ENCODE measurements at regions not wholly inside any gene's neighbourhood (a gene's known extent, or its start where the extent isn't known, plus 50 kb on each side); places are given as distances from the start of the nearest gene placed in this dataset.
"Not testable (repeated sequence)": the region's sequence is repeated elsewhere in the genome, so short reads cannot be mapped to it uniquely, and the experiment has no call there.

GRCh38 chr2:107136733-107137132, 250.8 kb upstream of the ST6GAL2 start:
- H3K4me3 ChIP-seq (replicated peaks; ENCODE audit: insufficient read depth, low read length) = no peak overlapping the region
- no peak for DNase-seq (ENCODE audit: low read depth in 1 of 2, low spot score in 1 of 2)
- no peak overlapping the region for H3K27ac ChIP-seq (replicated peaks)
- TF ChIP-seq, protein P1, sequence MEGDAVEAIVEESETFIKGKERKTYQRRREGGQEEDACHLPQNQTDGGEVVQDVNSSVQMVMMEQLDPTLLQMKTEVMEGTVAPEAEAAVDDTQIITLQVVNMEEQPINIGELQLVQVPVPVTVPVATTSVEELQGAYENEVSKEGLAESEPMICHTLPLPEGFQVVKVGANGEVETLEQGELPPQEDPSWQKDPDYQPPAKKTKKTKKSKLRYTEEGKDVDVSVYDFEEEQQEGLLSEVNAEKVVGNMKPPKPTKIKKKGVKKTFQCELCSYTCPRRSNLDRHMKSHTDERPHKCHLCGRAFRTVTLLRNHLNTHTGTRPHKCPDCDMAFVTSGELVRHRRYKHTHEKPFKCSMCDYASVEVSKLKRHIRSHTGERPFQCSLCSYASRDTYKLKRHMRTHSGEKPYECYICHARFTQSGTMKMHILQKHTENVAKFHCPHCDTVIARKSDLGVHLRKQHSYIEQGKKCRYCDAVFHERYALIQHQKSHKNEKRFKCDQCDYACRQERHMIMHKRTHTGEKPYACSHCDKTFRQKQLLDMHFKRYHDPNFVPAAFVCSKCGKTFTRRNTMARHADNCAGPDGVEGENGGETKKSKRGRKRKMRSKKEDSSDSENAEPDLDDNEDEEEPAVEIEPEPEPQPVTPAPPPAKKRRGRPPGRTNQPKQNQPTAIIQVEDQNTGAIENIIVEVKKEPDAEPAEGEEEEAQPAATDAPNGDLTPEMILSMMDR (IDR thresholded peaks at IDR 0.05; ENCODE audit: insufficient read depth, low read length) = no peak
- TF ChIP-seq SPI1 (IDR thresholded peaks at IDR 0.05; ENCODE audit: borderline replicate concordance, low read depth) (no peak), GABPA (IDR thresholded peaks at IDR 0.05; ENCODE audit: low read depth) (no peak), POLR2AphosphoS5 (IDR thresholded peaks at IDR 0.05; ENCODE audit: low read depth) (no peak)
- TF ChIP-seq, protein P2, sequence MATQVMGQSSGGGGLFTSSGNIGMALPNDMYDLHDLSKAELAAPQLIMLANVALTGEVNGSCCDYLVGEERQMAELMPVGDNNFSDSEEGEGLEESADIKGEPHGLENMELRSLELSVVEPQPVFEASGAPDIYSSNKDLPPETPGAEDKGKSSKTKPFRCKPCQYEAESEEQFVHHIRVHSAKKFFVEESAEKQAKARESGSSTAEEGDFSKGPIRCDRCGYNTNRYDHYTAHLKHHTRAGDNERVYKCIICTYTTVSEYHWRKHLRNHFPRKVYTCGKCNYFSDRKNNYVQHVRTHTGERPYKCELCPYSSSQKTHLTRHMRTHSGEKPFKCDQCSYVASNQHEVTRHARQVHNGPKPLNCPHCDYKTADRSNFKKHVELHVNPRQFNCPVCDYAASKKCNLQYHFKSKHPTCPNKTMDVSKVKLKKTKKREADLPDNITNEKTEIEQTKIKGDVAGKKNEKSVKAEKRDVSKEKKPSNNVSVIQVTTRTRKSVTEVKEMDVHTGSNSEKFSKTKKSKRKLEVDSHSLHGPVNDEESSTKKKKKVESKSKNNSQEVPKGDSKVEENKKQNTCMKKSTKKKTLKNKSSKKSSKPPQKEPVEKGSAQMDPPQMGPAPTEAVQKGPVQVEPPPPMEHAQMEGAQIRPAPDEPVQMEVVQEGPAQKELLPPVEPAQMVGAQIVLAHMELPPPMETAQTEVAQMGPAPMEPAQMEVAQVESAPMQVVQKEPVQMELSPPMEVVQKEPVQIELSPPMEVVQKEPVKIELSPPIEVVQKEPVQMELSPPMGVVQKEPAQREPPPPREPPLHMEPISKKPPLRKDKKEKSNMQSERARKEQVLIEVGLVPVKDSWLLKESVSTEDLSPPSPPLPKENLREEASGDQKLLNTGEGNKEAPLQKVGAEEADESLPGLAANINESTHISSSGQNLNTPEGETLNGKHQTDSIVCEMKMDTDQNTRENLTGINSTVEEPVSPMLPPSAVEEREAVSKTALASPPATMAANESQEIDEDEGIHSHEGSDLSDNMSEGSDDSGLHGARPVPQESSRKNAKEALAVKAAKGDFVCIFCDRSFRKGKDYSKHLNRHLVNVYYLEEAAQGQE (IDR thresholded peaks at IDR 0.05; ENCODE audit: insufficient replicate concordance, low read depth) = no peak
- H3K27me3 ChIP-seq (ENCODE audit: insufficient read depth, poor library complexity, severe bottlenecking) = no peaks in the 10 kb centered on the region

GRCh38 chr2:107137706-107138105, 251.7 kb upstream of the ST6GAL2 start:
- no peaks in the 10 kb centered on the region for H3K27me3 ChIP-seq (ENCODE audit: insufficient read depth, poor library complexity, severe bottlenecking)
- DNase-seq (ENCODE audit: low read depth in 1 of 2, low spot score in 1 of 2) = no peak
- no peak overlapping the region for H3K27ac ChIP-seq (replicated peaks)
- no peak for TF ChIP-seq POLR2AphosphoS5 (IDR thresholded peaks at IDR 0.05; ENCODE audit: low read depth)
- no peak for TF ChIP-seq SPI1 (IDR thresholded peaks at IDR 0.05; ENCODE audit: borderline replicate concordance, low read depth)
- no peak for TF ChIP-seq GABPA (IDR thresholded peaks at IDR 0.05; ENCODE audit: low read depth)
- TF ChIP-seq, protein P1 (IDR thresholded peaks at IDR 0.05; ENCODE audit: insufficient read depth, low read length) = no peak
- TF ChIP-seq, protein P2 (IDR thresholded peaks at IDR 0.05; ENCODE audit: insufficient replicate concordance, low read depth) = no peak
- H3K4me3 ChIP-seq (replicated peaks; ENCODE audit: insufficient read depth, low read length) = no peak overlapping the region

GRCh38 chr2:107146181-107146580, 260.2 kb upstream of the ST6GAL2 start:
- DNase-seq (ENCODE audit: low read depth in 1 of 2, low spot score in 1 of 2) = no peak

GRCh38 chr2:107146645-107147044, 260.7 kb upstream of the ST6GAL2 start:
- not testable (repeated sequence) for H3K4me3 ChIP-seq (replicated peaks; ENCODE audit: insufficient read depth, low read length); H3K27me3 ChIP-seq (ENCODE audit: insufficient read depth, poor library complexity, severe bottlenecking); H3K27ac ChIP-seq (replicated peaks); DNase-seq (ENCODE audit: low read depth in 1 of 2, low spot score in 1 of 2)

More at GRCh38 chr2:107146181-107146580, 260.2 kb upstream of the ST6GAL2 start:
- no peak for TF ChIP-seq SPI1 (IDR thresholded peaks at IDR 0.05; ENCODE audit: borderline replicate concordance, low read depth)
- TF ChIP-seq, protein P2 (IDR thresholded peaks at IDR 0.05; ENCODE audit: insufficient replicate concordance, low read depth) = no peak
- TF ChIP-seq POLR2AphosphoS5 (IDR thresholded peaks at IDR 0.05; ENCODE audit: low read depth) = no peak
- TF ChIP-seq GABPA (IDR thresholded peaks at IDR 0.05; ENCODE audit: low read depth) = no peak
- H3K27me3 ChIP-seq (ENCODE audit: insufficient read depth, poor library complexity, severe bottlenecking) = no peaks in the 10 kb centered on the region
- no peak overlapping the region for H3K4me3 ChIP-seq (replicated peaks; ENCODE audit: insufficient read depth, low read length)
- no peak overlapping the region for H3K27ac ChIP-seq (replicated peaks)

Data from HL-60 (cell line).